ENCODE measurements at regions not wholly inside any gene's neighbourhood (a gene's known extent, or its start where the extent isn't known, plus 50 kb on each side); places are given as distances from the start of the nearest gene placed in this dataset.

DNA sequence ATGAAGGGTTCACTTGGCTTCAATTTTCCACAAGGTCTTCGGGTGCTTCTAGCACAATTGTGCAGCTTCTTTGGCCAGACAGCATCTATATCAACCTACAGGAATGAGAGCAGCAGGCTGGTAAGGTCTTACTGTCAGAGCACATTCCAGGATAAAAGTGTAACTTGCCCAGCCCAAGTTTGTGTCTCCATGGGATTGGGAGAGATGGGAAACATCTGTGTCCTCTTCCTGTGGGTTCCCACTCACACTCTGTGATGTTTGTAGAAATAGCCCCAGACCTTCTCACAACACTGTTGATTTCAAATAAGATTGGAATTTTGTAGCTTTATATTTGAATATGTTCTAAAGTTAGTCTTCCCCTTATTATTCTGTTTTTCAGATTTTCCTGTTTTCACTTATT, 83.4 kb upstream of the RGS17 start:
- ChIA-PET CTCF (interaction anchor here (0.9 kb wide), 1 partner anchor 11 kb away, joined by 4 read pairs; no protein-coding TSS in a partner anchor), POLR2A (ENCODE audit: unreplicated experiment) (no interaction called here)
- Histone ChIP-seq H3K27ac (ENCODE audit: insufficient read depth, low read length) (no peak overlapping the region), H3K4me1 (ENCODE audit: control insufficient read depth, insufficient read depth, low read length) (peaks cover 5% of the 10 kb centered on the region; the same call in 1 of the 2 replicates), H3K9me1 (ENCODE audit: insufficient read depth, low read length) (no peaks in the 10 kb centered on the region), H3K79me1 (ENCODE audit: low read depth in 1 of 2, low read length in 2 of 2) (no peaks in the 10 kb centered on the region), H3K9ac (ENCODE audit: low read depth, low read length) (no peak overlapping the region), H2BK5ac (ENCODE audit: low read depth, low read length, poor library complexity, severe bottlenecking) (no peak overlapping the region), H3K9me3 (ENCODE audit: control insufficient read depth, insufficient read depth, low read length) (peaks cover 2% of the 10 kb centered on the region; the same call in 1 of the 2 replicates), H2BK20ac (ENCODE audit: low read depth, low read length) (0 out of 2 replicates have a peak overlapping the region, but pooled peaks have one; percentile 5), H4K20me1 (ENCODE audit: insufficient read depth, low read length) (no peaks in the 10 kb centered on the region), H4K91ac (ENCODE audit: insufficient read depth, low read depth, low read length) (no peak overlapping the region), H4K8ac (ENCODE audit: low read depth in 2 of 2, low read length in 2 of 2) (no peak overlapping the region), H3K18ac (ENCODE audit: low read depth, low read length) (no peak overlapping the region; the same call in 1 of the 2 replicates), H3K36me3 (ENCODE audit: control insufficient read depth, insufficient read depth, low read length) (no peaks in the 10 kb centered on the region), H3K4me3 (ENCODE audit: insufficient read depth, low read depth, low read length) (no peak overlapping the region), H2AK9ac (replicated peaks; ENCODE audit: low read depth, low read length, poor library complexity) (no peak overlapping the region), H3K27me3 (ENCODE audit: control insufficient read depth, insufficient read depth, low read length) (no peaks in the 10 kb centered on the region), H3K23ac (ENCODE audit: low read depth, low read length) (no peak overlapping the region), H3K4me2 (ENCODE audit: low read depth, low read length) (no peak overlapping the region), H3K14ac (replicated peaks; ENCODE audit: low read depth, low read length) (no peak overlapping the region; the same call in 1 of the 2 replicates), H4K5ac (ENCODE audit: low read depth, low read length) (no peak overlapping the region), H3K56ac (ENCODE audit: extremely low read depth, insufficient read depth, low read length) (no peak overlapping the region), H2AK5ac (ENCODE audit: low read depth, low read length) (no peak overlapping the region), H3K4ac (ENCODE audit: low read depth, low read length) (peak overlapping the region; percentile 2; the same call in 1 of the 2 replicates), H2BK120ac (ENCODE audit: low read depth, low read length) (no peak overlapping the region), H2AFZ (replicated peaks; ENCODE audit: low read length, poor library complexity) (peak overlapping the region; percentile 5), H2BK15ac (ENCODE audit: low read depth, low read length) (no peak overlapping the region)
- DNase-seq (no peak), ATAC-seq (ENCODE audit: low read depth) (peak; percentile 35; the same call in 1 of the 2 replicates)
- TF ChIP-seq MXI1 (IDR thresholded peaks at IDR 0.05; ENCODE audit: borderline replicate concordance, low read depth, low read length) (no peak), MAZ (IDR thresholded peaks at IDR 0.05; ENCODE audit: borderline replicate concordance, low read depth, low read length) (no peak), SMC3 (IDR thresholded peaks at IDR 0.05; ENCODE audit: low read depth, low read length) (no peak), RFX5 (IDR thresholded peaks at IDR 0.05; ENCODE audit: low read depth, low read length) (no peak), NFE2L2 (IDR thresholded peaks at IDR 0.05; ENCODE audit: low read depth, low read length) (no peak), MAFK (IDR thresholded peaks at IDR 0.05; ENCODE audit: low read depth, low read length) (no peak), RAD21 (IDR thresholded peaks at IDR 0.05; ENCODE audit: low read length) (no peak), RCOR1 (IDR thresholded peaks at IDR 0.05; ENCODE audit: insufficient replicate concordance, low read length) (no peak), FOS (IDR thresholded peaks at IDR 0.05; ENCODE audit: low read depth, low read length) (no peak), BHLHE40 (IDR thresholded peaks at IDR 0.05; ENCODE audit: low read depth, low read length) (no peak), CHD1 (IDR thresholded peaks at IDR 0.05; ENCODE audit: low read depth, low read length) (no peak), CEBPB (IDR thresholded peaks at IDR 0.05; ENCODE audit: low read depth, low read length) (no peak), POLR2A (IDR thresholded peaks at IDR 0.05; ENCODE audit: low read depth, low read length) (no peak)
- TF ChIP-seq, protein P1, sequence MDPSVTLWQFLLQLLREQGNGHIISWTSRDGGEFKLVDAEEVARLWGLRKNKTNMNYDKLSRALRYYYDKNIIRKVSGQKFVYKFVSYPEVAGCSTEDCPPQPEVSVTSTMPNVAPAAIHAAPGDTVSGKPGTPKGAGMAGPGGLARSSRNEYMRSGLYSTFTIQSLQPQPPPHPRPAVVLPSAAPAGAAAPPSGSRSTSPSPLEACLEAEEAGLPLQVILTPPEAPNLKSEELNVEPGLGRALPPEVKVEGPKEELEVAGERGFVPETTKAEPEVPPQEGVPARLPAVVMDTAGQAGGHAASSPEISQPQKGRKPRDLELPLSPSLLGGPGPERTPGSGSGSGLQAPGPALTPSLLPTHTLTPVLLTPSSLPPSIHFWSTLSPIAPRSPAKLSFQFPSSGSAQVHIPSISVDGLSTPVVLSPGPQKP (IDR thresholded peaks at IDR 0.05; ENCODE audit: borderline replicate concordance, low read depth, low read length): no peak
- TF ChIP-seq, protein P2, sequence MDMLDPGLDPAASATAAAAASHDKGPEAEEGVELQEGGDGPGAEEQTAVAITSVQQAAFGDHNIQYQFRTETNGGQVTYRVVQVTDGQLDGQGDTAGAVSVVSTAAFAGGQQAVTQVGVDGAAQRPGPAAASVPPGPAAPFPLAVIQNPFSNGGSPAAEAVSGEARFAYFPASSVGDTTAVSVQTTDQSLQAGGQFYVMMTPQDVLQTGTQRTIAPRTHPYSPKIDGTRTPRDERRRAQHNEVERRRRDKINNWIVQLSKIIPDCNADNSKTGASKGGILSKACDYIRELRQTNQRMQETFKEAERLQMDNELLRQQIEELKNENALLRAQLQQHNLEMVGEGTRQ (IDR thresholded peaks at IDR 0.05; ENCODE audit: low read depth, low read length): no peak
- intact Hi-C loops (cut with micrococcal nuclease) (no loop called here), dilution Hi-C loops (cut with HindIII; ENCODE audit: low sequenced_read_pairs, unreplicated experiment) (no loop called here), in situ Hi-C loops (cut with MboI; ENCODE audit: low sequenced_read_pairs) (no loop called here)
- WGBS, 2 experiments (ENCODE audit: extremely low coverage in 2 of 2, insufficient read length in 1 of 2): no CpG with 5 or more reads among the region's 1 CpG
- no TSS peak for BruUV-seq (replicated peaks)
